Testis (tissue), 2 donors: ENCODE measurements at regions not wholly inside any gene's neighbourhood (a gene's known extent, or its start where the extent isn't known, plus 50 kb on each side); places are given as distances from the start of the nearest gene placed in this dataset.

Experiments used
- DNase-seq: peaks from one replicate; pipeline ENCODE4 v3.0.0-alpha.2; 2019
- H3K27ac ChIP-seq, 2 donors: fragments of 200-600 bp; sonication (generic); one replicate each; pipeline ENCODE4 v1.5.1; 2019
- H3K27me3 ChIP-seq: fragments of 200-600 bp; sonication (generic); one replicate; pipeline ENCODE4 v1.5.1; 2019
- H3K36me3 ChIP-seq: fragments of 200-600 bp; sonication (generic); one replicate; pipeline ENCODE4 v1.5.1; 2017; ENCODE audit warnings: low read depth; ENCODE audit errors: missing control alignments
- H3K4me1 ChIP-seq: fragments of 200-600 bp; sonication (generic); one replicate; pipeline ENCODE4 v1.5.1; 2019
- H3K4me3 ChIP-seq, 2 donors: fragments of 200-600 bp; sonication (generic); one replicate each; pipeline ENCODE4 v1.5.1; 2017 to 2019
- H3K9me3 ChIP-seq: fragments of 200-600 bp; sonication (generic); one replicate; pipeline ENCODE4 v1.5.1; 2017
- POLR2A ChIP-seq: fragments of 450-650 bp; IDR thresholded peaks from one replicate; pipeline ENCODE4 v1.6.1; 2017; ENCODE audit warnings: antibody characterized with exemption, mild to moderate bottlenecking, moderate library complexity
- WGBS, 2 donors: methylation state at CpG; one replicate each; pipeline ENCODE4 v1.1.5; 2018; 5-methylcytosine and 5-hydroxymethylcytosine counted together
- intact Hi-C: fragments of 100-400 bp; cut with DNase I; formaldehyde crosslinking; loops from one replicate; pipeline ENCODE4 v1.15.1; 2023; ENCODE audit warnings: low total_unique reads
- TF ChIP-seq, protein P1 (sequence below), 3 experiments: fragments of 450-650 bp in 2 of 3; fragments of 200-600 bp in 1 of 3; sonication (generic) in 1 of 3; IDR thresholded peaks; one replicate each; pipeline ENCODE4 v1.5.1; 2016 to 2019; ENCODE audit warnings: antibody characterized with exemption in 3 of 3, mild to moderate bottlenecking in 2 of 3, moderate library complexity in 1 of 3

DNA sequence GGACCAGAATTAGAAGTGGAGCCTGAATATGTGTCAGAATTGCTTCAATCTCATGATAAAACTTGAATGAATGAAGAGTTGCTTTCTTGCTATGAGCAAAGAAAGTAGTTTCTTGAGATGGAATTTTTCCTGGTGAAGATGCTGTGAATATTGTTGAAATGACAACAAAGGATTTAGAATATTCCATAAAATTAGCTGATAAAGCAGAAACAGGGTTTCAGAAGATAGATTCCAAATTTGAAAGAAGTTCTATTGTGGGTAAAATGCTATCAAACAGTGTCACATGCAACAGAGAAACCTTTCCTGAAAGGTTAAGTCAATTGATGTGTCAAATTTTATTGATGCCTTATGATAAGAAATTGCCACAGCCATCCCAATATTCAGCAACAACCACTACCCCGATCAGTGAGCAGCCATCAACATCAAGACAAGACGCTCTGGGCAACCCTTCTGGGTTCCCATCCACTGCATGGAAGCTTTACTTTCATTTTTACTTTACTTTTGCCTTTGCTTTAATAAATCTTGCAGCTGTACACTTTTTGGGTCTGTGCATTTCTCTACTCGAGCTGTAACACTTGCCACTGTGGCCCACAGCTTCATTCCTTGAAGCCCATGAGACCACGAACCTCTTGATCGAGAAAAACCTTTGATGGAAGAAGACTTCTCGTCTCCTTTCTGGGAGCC is 104.0 kb upstream of the SSTR1 start:
- Histone ChIP-seq H3K27me3 (no peaks in the 10 kb centered on the region), H3K27ac (no peak overlapping the region), H3K4me3 (no peak overlapping the region), H3K9me3 (no peaks in the 10 kb centered on the region), H3K36me3 (no peaks in the 10 kb centered on the region), H3K4me1 (no peaks in the 10 kb centered on the region)
- intact Hi-C loops = no loop called here
- DNase-seq = no peak
- TF ChIP-seq POLR2A = no peak
- TF ChIP-seq, protein P1, sequence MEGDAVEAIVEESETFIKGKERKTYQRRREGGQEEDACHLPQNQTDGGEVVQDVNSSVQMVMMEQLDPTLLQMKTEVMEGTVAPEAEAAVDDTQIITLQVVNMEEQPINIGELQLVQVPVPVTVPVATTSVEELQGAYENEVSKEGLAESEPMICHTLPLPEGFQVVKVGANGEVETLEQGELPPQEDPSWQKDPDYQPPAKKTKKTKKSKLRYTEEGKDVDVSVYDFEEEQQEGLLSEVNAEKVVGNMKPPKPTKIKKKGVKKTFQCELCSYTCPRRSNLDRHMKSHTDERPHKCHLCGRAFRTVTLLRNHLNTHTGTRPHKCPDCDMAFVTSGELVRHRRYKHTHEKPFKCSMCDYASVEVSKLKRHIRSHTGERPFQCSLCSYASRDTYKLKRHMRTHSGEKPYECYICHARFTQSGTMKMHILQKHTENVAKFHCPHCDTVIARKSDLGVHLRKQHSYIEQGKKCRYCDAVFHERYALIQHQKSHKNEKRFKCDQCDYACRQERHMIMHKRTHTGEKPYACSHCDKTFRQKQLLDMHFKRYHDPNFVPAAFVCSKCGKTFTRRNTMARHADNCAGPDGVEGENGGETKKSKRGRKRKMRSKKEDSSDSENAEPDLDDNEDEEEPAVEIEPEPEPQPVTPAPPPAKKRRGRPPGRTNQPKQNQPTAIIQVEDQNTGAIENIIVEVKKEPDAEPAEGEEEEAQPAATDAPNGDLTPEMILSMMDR (IDR thresholded peaks at IDR 0.05) = no peak
- WGBS, 2 donors = 81 to 90% methylated on average over 6 of the region's 6 CpGs

DNA sequence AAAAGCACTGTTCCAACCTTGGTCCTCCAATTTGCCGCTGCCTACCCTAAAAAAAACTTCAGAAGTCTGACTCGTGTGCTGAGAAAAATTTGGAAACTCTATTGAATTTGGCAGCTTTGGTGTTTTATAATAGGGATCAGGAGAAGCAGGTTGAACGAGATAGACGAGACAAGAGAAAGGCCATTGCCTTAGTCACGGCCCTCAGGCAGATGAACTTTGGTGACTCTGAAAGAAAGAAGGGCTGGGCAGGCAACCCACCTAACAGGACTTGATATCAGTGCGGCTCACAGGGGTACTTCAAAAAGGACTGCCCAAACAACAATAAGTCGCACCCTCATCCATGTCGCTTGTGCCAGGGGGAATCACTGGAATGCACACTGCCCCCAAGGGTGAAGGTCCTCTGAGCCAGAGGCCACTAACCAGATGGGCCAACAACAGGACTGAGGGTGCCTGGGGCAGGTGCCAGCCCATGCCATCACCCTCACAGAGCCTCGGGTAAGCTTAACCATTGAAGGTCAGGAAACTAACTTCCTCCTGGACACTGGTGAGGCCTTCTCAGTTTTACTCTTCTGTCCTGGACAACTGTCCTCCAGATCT is 102.5 kb upstream of the SSTR1 start:
- Histone ChIP-seq H3K9me3 (no peaks in the 10 kb centered on the region), H3K36me3 (no peaks in the 10 kb centered on the region), H3K27me3 (no peaks in the 10 kb centered on the region), H3K4me1 (no peaks in the 10 kb centered on the region), H3K27ac (no peak overlapping the region), H3K4me3 (no peak overlapping the region)
- 86 to 87% methylated on average over 9 of the region's 9 CpGs for WGBS, 2 donors
- intact Hi-C loops = no loop called here
- DNase-seq = no peak
- TF ChIP-seq, protein P1 (IDR thresholded peaks at IDR 0.05) = no peak
- no peak for TF ChIP-seq POLR2A

DNA sequence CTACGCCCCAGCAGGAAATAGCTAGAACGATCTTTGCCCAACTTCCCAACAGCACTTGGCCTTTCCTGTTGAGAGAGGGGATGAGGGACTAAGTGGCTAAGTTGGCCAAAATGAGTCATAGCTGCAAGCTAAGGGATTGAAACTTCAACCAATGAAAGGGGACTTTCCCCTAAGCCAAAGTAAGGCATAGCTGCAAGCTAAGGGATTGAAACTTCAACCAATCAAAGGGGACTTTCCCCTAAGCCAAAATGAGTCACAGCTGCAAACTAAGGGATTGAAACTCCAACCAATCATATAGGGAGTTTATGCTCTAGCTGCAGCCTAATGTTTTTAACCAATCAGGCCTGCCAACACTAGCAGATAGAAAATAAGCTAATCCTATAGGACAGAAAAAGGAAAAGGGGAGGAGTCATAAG is 100.5 kb upstream of the SSTR1 start:
- Histone ChIP-seq H3K4me3 (no peak overlapping the region), H3K27me3 (no peaks in the 10 kb centered on the region), H3K27ac (no peak overlapping the region), H3K9me3 (no peaks in the 10 kb centered on the region), H3K36me3 (no peaks in the 10 kb centered on the region), H3K4me1 (no peaks in the 10 kb centered on the region)
- no peak for DNase-seq
- WGBS, 2 donors = 42 to 77% methylated on average over 2 of the region's 2 CpGs
- TF ChIP-seq, protein P1 (IDR thresholded peaks at IDR 0.05) = no peak
- TF ChIP-seq POLR2A = no peak
- intact Hi-C loops = no loop called here

DNA sequence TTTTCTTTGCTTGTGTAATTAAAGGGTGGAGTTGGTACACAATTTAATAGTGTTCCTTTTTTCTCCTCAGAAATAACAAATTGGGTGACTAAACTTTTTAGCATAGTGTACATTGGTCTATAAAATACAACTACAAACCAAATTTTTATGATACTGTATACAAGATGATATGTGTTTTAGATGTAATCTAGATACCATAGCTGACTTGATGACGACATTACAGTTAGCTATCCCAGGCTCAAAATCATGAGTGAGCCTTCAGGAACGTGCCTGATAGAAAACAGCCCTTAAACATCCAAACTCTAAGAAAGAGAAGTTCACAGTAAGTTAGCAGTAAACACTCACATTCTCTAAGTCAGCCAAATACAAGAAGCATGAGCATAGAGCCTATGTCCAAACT is 99.0 kb upstream of the SSTR1 start:
- Histone ChIP-seq H3K36me3 (no peaks in the 10 kb centered on the region), H3K27me3 (no peaks in the 10 kb centered on the region), H3K4me3 (no peak overlapping the region), H3K27ac (no peak overlapping the region), H3K9me3 (no peaks in the 10 kb centered on the region), H3K4me1 (no peaks in the 10 kb centered on the region)
- intact Hi-C loops = no loop called here
- 65 to 85% methylated on average over 2 of the region's 2 CpGs for WGBS, 2 donors
- no peak for DNase-seq
- TF ChIP-seq, protein P1 (IDR thresholded peaks at IDR 0.05) = no peak
- TF ChIP-seq POLR2A = no peak

DNA sequence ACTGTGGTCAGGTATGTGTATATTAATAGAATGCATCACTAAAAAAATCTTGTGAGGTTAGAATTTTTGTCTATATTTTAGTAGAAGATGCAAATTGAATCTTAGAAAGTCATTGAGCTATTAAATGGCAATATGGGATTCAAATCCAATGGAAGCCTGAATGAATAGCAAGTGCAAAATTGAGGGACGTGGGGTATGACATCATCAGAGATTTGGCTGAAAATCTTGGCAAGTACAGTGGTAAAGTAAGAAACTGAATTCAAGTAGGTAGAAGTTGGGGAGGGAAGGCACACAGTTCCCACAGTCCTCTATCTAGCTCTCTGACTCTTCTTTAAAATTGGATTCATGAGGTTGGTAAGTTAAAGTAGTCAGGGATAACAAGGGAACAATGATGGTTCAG is 97.4 kb upstream of the SSTR1 start:
- Histone ChIP-seq H3K27me3 (no peaks in the 10 kb centered on the region), H3K4me1 (no peaks in the 10 kb centered on the region), H3K27ac (no peak overlapping the region), H3K36me3 (no peaks in the 10 kb centered on the region), H3K9me3 (no peaks in the 10 kb centered on the region), H3K4me3 (no peak overlapping the region)
- TF ChIP-seq, protein P1 (IDR thresholded peaks at IDR 0.05) = no peak
- TF ChIP-seq POLR2A = no peak
- intact Hi-C loops = no loop called here
- no peak for DNase-seq
- WGBS, 2 donors = 75 to 76% methylated on average over 1 of the region's 1 CpG
